ENCODE measurements at regions not wholly inside any gene's neighbourhood (a gene's known extent, or its start where the extent isn't known, plus 50 kb on each side); places are given as distances from the start of the nearest gene placed in this dataset.

DNA sequence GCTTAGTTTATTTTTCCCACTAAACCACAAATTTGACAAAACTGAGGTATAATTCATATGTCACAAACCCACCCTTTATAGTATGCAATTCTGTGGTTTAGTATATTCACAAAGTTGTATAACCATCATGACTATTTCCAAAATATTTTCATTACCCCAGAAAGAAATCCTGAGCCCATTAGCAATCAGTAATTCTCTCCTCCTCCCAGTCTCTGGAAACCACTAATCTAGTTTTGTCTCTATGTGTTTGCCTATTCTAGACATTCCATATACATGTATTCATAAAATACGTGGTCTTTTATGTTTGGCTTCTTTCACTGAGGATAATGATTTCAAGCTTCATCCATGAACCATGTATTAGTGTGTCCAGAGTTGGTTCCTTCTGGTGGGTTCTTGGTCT lies 267.6 kb downstream of the AEBP2 start:
- DNase-seq (ENCODE audit: extremely low spot score), result no peak
- no peak for TF ChIP-seq SUZ12 (IDR thresholded peaks at IDR 0.05)
- TF ChIP-seq TARDBP (IDR thresholded peaks at IDR 0.05), result no peak
- ChIA-PET CTCF (no interaction called here), POLR2A (no interaction called here)

DNA sequence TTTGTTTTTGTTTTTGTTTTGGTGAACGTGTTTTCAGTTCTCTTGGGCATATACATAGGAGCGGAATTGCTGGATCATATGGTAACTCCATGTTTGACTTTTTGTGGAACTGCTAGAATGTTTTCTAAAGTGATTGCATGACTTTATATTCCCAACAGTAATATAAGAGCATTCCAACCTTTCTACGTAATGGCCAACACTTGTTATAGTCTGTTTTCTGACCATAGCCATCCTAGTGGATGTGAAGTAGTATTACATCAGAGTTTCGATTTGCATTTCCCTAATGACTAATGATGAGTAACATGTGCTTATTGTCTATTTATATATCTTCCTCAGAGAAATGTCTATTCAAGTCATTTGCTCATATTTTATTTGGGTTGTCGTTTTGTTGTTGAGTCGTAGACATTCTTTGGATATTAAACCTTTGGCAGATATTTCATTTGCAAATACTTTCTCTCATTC lies 268.7 kb downstream of the AEBP2 start:
- CTCF ChIA-PET, result no interaction called here
- no peak for DNase-seq (ENCODE audit: extremely low spot score)
- POLR2A ChIA-PET, result no interaction called here
- TF ChIP-seq BHLHE40 (IDR thresholded peaks at IDR 0.05; ENCODE audit: borderline replicate concordance), result no peak

DNA sequence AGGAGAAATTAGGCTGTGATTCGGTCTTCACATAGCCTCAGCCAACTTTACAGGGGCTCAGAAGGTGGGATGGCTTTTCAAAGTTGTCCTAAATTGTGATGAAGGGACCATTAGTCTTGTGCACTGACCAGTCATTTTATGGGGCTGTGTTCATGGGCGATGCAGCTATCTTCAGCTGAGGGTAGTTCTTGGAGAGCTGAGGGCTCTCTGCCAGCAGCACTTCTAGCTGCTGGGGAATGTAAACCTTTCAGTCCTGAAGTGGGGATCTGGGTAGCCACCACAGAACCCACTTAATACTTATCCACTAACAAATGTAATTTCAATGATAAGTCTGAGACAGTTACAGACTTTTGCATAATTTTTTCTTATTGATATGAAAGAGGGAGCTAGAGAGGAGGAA lies 270.6 kb downstream of the AEBP2 start:
- TF ChIP-seq CTBP1 (IDR thresholded peaks at IDR 0.05; ENCODE audit: borderline replicate concordance) (no peak), SP1 (IDR thresholded peaks at IDR 0.05) (no peak), ZNF384 (IDR thresholded peaks at IDR 0.05) (no peak), L3MBTL2 (conservative IDR thresholded peaks at IDR 0.05) (no peak), FOXM1 (IDR thresholded peaks at IDR 0.05; ENCODE audit: borderline replicate concordance) (no peak), LEF1 (IDR thresholded peaks at IDR 0.05; ENCODE audit: borderline replicate concordance) (no peak), HDGF (IDR thresholded peaks at IDR 0.05; ENCODE audit: borderline replicate concordance) (no peak), ELF4 (IDR thresholded peaks at IDR 0.05) (no peak), TARDBP (IDR thresholded peaks at IDR 0.05) (no peak), ARNT (IDR thresholded peaks at IDR 0.05) (no peak)
- TF ChIP-seq, protein P1, sequence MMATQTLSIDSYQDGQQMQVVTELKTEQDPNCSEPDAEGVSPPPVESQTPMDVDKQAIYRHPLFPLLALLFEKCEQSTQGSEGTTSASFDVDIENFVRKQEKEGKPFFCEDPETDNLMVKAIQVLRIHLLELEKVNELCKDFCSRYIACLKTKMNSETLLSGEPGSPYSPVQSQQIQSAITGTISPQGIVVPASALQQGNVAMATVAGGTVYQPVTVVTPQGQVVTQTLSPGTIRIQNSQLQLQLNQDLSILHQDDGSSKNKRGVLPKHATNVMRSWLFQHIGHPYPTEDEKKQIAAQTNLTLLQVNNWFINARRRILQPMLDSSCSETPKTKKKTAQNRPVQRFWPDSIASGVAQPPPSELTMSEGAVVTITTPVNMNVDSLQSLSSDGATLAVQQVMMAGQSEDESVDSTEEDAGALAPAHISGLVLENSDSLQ (IDR thresholded peaks at IDR 0.05), result no peak
- ChIA-PET CTCF (no interaction called here), POLR2A (no interaction called here)
- DNase-seq (ENCODE audit: extremely low spot score), result no peak

DNA sequence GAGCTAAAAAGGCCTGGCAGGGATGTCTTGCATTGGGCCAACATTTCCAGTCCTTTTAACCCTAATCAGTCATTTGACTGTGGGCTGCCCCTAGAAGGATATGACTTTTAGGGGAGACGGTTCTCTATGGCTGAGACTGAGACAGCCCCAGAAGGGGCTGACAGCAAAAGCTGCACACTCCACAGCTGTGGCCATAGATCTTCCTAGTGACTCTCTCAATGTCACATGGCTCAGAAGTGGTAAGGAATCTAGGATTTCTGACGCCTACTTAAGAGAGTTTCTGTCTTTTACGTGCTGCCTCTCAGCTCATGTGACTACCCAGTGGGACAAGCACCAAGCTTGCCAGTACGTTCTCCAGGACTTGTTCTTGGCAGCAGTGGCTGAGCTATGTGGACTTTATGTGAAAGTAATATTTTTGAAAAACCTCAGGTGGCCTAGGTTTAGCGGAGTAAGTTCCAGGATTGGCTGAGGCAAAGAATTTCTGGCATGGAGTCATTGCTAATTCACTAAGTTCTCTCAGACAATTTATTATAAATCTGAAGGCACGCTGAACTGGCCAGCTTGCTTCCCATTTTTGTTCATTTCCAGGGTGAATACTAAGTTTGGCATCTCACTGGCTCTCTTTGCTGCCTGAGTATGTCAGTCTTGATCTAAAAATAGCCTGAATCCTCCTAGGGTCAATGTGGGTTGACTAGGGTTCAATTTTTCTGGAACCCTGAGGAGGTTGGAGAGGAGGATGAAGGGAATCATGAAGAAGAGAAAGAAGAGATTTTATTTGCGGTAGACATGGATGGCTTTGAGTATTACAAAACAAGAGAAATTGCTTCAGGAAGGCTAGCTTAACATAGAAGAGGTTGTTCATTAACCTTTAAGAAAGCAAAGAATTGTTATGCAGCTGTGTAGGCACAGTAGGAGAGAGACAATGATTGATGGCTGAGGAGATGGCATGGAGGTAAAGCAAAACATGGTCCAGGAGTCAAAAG lies 271.8 kb downstream of the AEBP2 start:
- TF ChIP-seq ZNF384 (IDR thresholded peaks at IDR 0.05), result no peak
- no peak for TF ChIP-seq SP1 (IDR thresholded peaks at IDR 0.05)
- TF ChIP-seq, protein P1 (IDR thresholded peaks at IDR 0.05), result 0 out of 2 replicates have a peak, but pooled peaks have one; percentile 10
- no peak for DNase-seq (ENCODE audit: extremely low spot score)
- ChIA-PET POLR2A (no interaction called here), CTCF (no interaction called here)

DNA sequence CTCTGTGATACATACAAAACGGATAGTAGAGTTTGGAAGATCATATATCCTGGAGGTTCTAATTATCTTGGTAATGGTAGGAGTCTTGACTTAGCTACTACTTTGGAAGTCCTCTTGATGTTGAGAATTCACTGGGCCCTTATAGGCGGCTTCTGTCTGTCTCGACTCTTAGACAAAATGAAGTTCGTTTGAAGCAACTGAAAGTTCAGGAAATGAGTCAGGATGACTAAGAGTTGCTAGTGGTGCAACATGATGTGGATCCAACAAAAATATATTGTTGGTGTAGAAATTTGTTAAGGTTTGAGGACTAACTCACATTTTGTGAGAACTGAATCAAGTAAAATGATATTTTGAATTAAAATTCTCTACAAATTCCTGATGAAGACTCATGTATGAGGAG lies 272.7 kb downstream of the AEBP2 start:
- POLR2A ChIA-PET, result no interaction called here
- CTCF ChIA-PET, result no interaction called here
- DNase-seq (ENCODE audit: extremely low spot score), result no peak

DNA sequence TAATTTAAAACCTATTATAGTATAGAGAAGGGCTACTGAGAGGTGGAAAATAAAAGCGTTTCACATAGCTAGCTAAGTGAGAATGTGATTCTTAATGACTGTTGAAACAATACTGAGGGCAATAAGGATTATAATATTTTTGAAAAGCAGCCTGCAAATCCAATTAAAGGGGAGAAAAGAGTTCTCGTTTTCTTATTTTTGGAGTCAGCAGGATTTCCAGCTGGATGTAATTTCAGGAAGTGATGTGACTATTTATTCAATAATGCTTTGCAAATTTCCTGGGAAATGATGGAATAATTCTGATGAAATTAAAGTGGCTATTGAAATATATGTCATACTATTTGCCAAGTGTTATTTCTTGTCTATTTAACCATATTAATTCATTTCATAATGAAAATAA lies 279.1 kb downstream of the AEBP2 start:
- TF ChIP-seq HDGF (IDR thresholded peaks at IDR 0.05; ENCODE audit: borderline replicate concordance) (no peak), FOXM1 (IDR thresholded peaks at IDR 0.05; ENCODE audit: borderline replicate concordance) (no peak), L3MBTL2 (conservative IDR thresholded peaks at IDR 0.05) (no peak)
- ChIA-PET POLR2A (no interaction called here), CTCF (no interaction called here)

More for the DNA sequence above, 272.7 kb downstream of the AEBP2 start:
- TF ChIP-seq SP1 (IDR thresholded peaks at IDR 0.05) (no peak), LEF1 (IDR thresholded peaks at IDR 0.05; ENCODE audit: borderline replicate concordance) (no peak), HDGF (IDR thresholded peaks at IDR 0.05; ENCODE audit: borderline replicate concordance) (no peak), FOXK2 (IDR thresholded peaks at IDR 0.05) (no peak), BHLHE40 (IDR thresholded peaks at IDR 0.05; ENCODE audit: borderline replicate concordance) (no peak), SUZ12 (IDR thresholded peaks at IDR 0.05) (no peak), NFRKB (IDR thresholded peaks at IDR 0.05) (no peak), TARDBP (IDR thresholded peaks at IDR 0.05) (no peak), FOXM1 (IDR thresholded peaks at IDR 0.05; ENCODE audit: borderline replicate concordance) (no peak), L3MBTL2 (conservative IDR thresholded peaks at IDR 0.05) (no peak), CTBP1 (IDR thresholded peaks at IDR 0.05; ENCODE audit: borderline replicate concordance) (no peak), ARNT (IDR thresholded peaks at IDR 0.05) (no peak), ZNF384 (IDR thresholded peaks at IDR 0.05) (no peak)
- TF ChIP-seq, protein P1 (IDR thresholded peaks at IDR 0.05), result no peak

DNA sequence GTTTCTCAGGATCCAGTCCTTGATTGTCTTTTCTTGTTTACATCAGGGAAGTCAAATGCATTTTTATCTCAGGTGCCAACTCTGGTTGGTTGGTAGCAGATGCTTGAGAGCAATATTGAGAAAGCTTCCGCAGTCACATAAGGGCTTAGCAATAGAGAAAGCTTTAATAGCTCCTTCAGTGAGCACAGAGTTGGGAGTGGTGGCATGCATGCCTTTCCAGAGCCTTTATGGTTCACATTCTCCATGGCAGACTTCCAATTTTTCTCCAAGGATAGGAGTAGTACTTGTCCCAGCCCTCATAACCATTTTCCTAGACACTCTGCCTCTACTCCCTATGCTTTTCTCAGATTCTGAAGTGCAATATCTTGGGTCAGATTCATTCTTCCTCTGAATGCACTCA lies 280.4 kb downstream of the AEBP2 start:
- DNase-seq (ENCODE audit: extremely low spot score), result no peak
- TF ChIP-seq ARNT (IDR thresholded peaks at IDR 0.05), result no peak
- TF ChIP-seq SUZ12 (IDR thresholded peaks at IDR 0.05), result no peak
- TF ChIP-seq ZNF384 (IDR thresholded peaks at IDR 0.05), result no peak
- TF ChIP-seq LEF1 (IDR thresholded peaks at IDR 0.05; ENCODE audit: borderline replicate concordance), result no peak
- no peak for TF ChIP-seq CTBP1 (IDR thresholded peaks at IDR 0.05; ENCODE audit: borderline replicate concordance)
- ChIA-PET POLR2A (no interaction called here), CTCF (interaction anchor here (0.5 kb wide), 1 partner anchor 1934 kb away, joined by 4 read pairs; no protein-coding TSS in a partner anchor)

More for the DNA sequence above, 279.1 kb downstream of the AEBP2 start:
- no peak for DNase-seq (ENCODE audit: extremely low spot score)

Measured in HEK293T (cell line).